Nephron progenitor cell (in vitro differentiated cells): ENCODE measurements at regions not wholly inside any gene's neighbourhood (a gene's known extent, or its start where the extent isn't known, plus 50 kb on each side); places are given as distances from the start of the nearest gene placed in this dataset.

ENCODE experiments used
- DNase-seq: peaks from one replicate; pipeline ENCODE4 v3.0.0; 2021
- H3K27ac Mint-ChIP-seq: 2 replicates; pipeline ENCODE4 v1.8.0; 2021; ENCODE audit warnings: mild to moderate bottlenecking, moderate library complexity, mixed read lengths
- H3K27me3 Mint-ChIP-seq: 2 replicates; pipeline ENCODE4 v1.8.0; 2021; ENCODE audit warnings: mild to moderate bottlenecking, low read depth, mixed read lengths; ENCODE audit not compliant: poor library complexity
- H3K36me3 Mint-ChIP-seq: 2 replicates; pipeline ENCODE4 v1.8.0; 2021; ENCODE audit warnings: low read depth, mixed read lengths
- H3K4me1 Mint-ChIP-seq: 2 replicates; pipeline ENCODE4 v1.8.0; 2021; ENCODE audit warnings: mixed read lengths
- H3K4me3 Mint-ChIP-seq: 2 replicates; pipeline ENCODE4 v1.8.0; 2021; ENCODE audit warnings: mild to moderate bottlenecking, moderate library complexity, mixed read lengths
- H3K9me3 Mint-ChIP-seq: 2 replicates; pipeline ENCODE4 v1.8.0; 2021; ENCODE audit warnings: mild to moderate bottlenecking, moderate library complexity, mixed read lengths
- TF ChIP-seq, protein P1 (sequence below): fragments of 200-600 bp; sonication (generic); IDR thresholded peaks from 2 replicates; pipeline ENCODE4 v1.5.0; 2021; ENCODE audit warnings: antibody characterized with exemption

DNA sequence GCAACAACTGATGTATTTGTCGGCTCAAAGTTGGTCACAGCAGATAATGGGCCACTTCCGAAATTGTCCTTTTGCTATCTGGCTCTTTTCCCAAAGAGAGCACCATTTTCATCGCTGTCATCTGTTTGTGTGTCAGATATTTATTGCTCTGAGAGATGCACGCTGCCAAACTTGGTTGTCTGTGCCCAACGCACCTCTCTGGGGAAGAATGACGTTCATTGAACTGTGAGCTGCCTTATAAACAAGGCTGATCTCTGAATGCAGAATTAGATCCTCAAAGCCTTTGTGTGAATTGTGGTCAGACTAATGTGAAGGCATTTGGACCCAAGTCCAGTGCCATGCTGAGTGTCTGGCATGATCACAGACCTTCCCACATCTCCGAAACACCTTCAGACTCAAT, 174.7 kb upstream of the LYZL1 start:
- TF ChIP-seq, protein P1, sequence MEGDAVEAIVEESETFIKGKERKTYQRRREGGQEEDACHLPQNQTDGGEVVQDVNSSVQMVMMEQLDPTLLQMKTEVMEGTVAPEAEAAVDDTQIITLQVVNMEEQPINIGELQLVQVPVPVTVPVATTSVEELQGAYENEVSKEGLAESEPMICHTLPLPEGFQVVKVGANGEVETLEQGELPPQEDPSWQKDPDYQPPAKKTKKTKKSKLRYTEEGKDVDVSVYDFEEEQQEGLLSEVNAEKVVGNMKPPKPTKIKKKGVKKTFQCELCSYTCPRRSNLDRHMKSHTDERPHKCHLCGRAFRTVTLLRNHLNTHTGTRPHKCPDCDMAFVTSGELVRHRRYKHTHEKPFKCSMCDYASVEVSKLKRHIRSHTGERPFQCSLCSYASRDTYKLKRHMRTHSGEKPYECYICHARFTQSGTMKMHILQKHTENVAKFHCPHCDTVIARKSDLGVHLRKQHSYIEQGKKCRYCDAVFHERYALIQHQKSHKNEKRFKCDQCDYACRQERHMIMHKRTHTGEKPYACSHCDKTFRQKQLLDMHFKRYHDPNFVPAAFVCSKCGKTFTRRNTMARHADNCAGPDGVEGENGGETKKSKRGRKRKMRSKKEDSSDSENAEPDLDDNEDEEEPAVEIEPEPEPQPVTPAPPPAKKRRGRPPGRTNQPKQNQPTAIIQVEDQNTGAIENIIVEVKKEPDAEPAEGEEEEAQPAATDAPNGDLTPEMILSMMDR = no peak
- no peak overlapping the region for H3K27ac Mint-ChIP-seq
- peaks cover 44% of the 10 kb centered on the region for H3K4me1 Mint-ChIP-seq

DNA sequence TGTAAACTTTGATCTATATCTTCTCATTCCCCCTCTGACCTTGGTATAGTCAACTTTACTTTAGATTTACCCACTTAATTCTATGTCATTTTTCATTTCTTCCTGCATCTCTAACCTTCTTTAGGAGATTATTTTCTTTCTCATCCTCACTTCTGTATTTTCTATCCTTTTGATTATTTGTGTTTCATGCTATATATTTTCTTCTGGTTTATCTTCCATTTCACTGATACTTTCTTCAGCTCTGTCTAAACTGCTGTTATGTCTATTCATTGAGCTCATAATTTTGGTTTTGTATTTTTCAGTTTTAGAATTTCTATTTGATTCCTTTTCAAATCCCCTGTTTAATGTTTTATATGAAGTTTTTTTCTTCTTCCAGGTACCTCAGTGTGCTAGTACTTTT, 171.1 kb upstream of the LYZL1 start:
- H3K27ac Mint-ChIP-seq = no peak overlapping the region
- no peak for DNase-seq
- H3K9me3 Mint-ChIP-seq = peaks cover 61% of the 10 kb centered on the region
- peaks cover 4% of the 10 kb centered on the region for H3K27me3 Mint-ChIP-seq
- TF ChIP-seq, protein P1 = no peak
- no peak overlapping the region for H3K4me3 Mint-ChIP-seq
- peaks cover 22% of the 10 kb centered on the region for H3K4me1 Mint-ChIP-seq
- peaks cover 15% of the 10 kb centered on the region for H3K36me3 Mint-ChIP-seq

More for the DNA sequence above, 174.7 kb upstream of the LYZL1 start:
- no peak for DNase-seq
- Mint-ChIP-seq H3K9me3 (peaks cover 46% of the 10 kb centered on the region), H3K4me3 (no peak overlapping the region), H3K36me3 (peaks cover 15% of the 10 kb centered on the region), H3K27me3 (peaks cover 4% of the 10 kb centered on the region)

DNA sequence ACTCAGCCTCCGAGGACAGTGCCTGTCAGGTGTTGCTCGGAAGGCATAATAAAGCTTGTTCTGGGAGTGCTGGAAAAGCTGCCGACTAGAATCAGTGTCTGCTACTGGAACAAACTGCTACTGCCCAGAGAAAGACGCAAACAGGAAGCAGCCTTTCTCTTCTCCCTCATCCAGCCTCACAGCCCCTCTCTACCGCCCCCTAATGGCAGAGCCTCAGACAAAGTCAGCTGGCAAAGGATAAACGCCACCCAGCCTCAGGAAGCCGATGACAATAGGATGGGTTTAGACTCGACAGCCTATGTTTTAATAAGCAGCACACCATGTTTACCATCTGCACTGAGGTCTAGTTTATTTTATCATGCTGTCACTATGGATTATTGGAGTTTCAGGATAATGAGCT, 169.5 kb upstream of the LYZL1 start:
- peak; percentile 61 for DNase-seq
- Mint-ChIP-seq H3K9me3 (peaks cover 64% of the 10 kb centered on the region), H3K4me3 (no peak overlapping the region), H3K4me1 (peaks cover 6% of the 10 kb centered on the region), H3K36me3 (peaks cover 15% of the 10 kb centered on the region), H3K27me3 (peaks cover 4% of the 10 kb centered on the region), H3K27ac (no peak overlapping the region)
- TF ChIP-seq, protein P1 = peak; percentile 40

DNA sequence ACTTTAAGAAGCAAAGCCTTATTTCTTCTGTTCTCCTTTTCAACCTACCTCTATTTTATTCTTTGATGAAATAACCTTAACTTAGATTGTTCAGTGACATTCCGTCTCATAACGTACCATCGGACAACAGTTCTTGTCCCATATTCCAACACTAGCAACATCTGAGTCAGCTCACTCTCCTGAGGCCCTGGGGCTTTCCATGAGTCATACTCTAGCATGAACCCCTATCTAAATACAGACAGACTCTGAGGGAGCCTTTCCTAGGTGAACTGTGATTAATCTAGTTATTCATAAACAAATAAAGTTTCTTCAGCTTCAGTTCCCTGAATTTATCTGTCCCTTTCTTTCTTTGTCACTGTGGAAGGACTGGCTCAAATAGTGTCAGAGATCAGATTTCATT, 168.7 kb upstream of the LYZL1 start:
- TF ChIP-seq, protein P1 = no peak
- DNase-seq = no peak
- Mint-ChIP-seq H3K9me3 (peaks cover 56% of the 10 kb centered on the region), H3K27ac (no peak overlapping the region), H3K36me3 (peaks cover 15% of the 10 kb centered on the region), H3K4me1 (peaks cover 3% of the 10 kb centered on the region), H3K4me3 (no peak overlapping the region), H3K27me3 (peaks cover 4% of the 10 kb centered on the region)

DNA sequence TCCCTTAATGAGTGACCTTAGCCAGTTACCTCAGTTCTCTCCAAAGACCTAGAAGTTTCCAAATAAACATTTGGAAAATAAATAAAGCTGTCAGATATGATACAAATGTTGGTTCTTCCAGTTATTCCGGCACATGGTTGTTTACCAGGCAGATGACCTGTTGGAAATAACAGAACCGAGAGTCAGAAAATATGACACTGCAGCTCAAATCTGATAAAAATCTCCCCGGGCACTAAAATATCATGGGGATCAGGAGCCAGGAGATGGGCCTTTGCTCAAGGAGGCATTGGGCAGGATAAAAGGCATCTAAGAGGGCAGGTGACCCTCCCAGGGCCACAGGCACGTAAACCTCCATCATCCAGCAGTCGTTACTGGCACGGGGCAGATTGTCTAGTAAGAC, 164.0 kb upstream of the LYZL1 start:
- DNase-seq = no peak
- Mint-ChIP-seq H3K4me1 (peaks cover 17% of the 10 kb centered on the region), H3K27me3 (peaks cover 3% of the 10 kb centered on the region), H3K9me3 (peaks cover 14% of the 10 kb centered on the region), H3K4me3 (no peak overlapping the region), H3K27ac (no peak overlapping the region), H3K36me3 (no peaks in the 10 kb centered on the region)
- TF ChIP-seq, protein P1 = no peak

DNA sequence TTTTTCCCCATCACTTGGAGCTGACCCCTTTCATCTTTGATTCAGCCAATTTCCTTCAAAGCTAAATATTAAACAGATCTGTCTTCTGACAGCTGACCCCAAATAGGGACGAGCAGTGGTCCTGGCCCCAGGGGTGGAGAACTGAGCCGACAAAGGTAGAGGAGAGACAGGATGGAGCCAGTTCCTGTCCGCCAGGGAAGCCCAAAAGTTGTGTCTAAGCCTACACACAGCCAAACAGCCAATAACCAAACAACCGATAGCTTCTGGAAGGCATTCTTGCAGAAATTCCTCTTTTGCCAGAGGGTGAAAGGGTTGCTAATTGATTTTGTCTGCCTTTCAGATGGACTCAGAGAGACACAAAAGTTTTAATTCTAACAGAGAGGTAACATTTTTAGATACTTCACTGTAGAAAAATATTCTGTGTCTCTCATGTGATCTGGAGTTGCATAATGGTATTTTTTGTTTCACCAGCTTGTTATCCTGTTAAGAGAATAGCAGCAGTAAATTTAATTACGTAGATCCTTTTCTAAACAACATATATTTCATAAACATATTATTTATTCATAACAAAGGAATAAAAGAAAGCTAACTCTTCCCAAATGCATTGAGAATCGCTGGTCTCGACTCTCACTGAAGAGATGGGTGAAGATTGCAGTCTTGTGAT, 161.7 kb upstream of the LYZL1 start:
- TF ChIP-seq, protein P1 = no peak
- peaks cover 20% of the 10 kb centered on the region for H3K4me1 Mint-ChIP-seq
- no peak overlapping the region for H3K4me3 Mint-ChIP-seq
- peaks cover 4% of the 10 kb centered on the region for H3K9me3 Mint-ChIP-seq
- no peak for DNase-seq
- no peak overlapping the region for H3K27ac Mint-ChIP-seq
- peaks cover 3% of the 10 kb centered on the region for H3K27me3 Mint-ChIP-seq
- no peaks in the 10 kb centered on the region for H3K36me3 Mint-ChIP-seq
